ENCODE measurements at regions not wholly inside any gene's neighbourhood (a gene's known extent, or its start where the extent isn't known, plus 50 kb on each side); places are given as distances from the start of the nearest gene placed in this dataset.

GRCh38 chr12:78703820-78704525 lies 160.6 kb upstream of the SYT1 start:
- TF ChIP-seq, protein P1, sequence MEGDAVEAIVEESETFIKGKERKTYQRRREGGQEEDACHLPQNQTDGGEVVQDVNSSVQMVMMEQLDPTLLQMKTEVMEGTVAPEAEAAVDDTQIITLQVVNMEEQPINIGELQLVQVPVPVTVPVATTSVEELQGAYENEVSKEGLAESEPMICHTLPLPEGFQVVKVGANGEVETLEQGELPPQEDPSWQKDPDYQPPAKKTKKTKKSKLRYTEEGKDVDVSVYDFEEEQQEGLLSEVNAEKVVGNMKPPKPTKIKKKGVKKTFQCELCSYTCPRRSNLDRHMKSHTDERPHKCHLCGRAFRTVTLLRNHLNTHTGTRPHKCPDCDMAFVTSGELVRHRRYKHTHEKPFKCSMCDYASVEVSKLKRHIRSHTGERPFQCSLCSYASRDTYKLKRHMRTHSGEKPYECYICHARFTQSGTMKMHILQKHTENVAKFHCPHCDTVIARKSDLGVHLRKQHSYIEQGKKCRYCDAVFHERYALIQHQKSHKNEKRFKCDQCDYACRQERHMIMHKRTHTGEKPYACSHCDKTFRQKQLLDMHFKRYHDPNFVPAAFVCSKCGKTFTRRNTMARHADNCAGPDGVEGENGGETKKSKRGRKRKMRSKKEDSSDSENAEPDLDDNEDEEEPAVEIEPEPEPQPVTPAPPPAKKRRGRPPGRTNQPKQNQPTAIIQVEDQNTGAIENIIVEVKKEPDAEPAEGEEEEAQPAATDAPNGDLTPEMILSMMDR (conservative IDR thresholded peaks at IDR 0.05; ENCODE audit: control insufficient read depth, insufficient read depth, low read depth, low read length) = no peak
- H3K4me3 ChIP-seq (ENCODE audit: control insufficient read depth, low read depth, low read length) = no peak overlapping the region
- peak; percentile 84 for DNase-seq (ENCODE audit: low read depth)

- DNase-seq (ENCODE audit: low read depth) = no peak
- TF ChIP-seq, protein P1 (conservative IDR thresholded peaks at IDR 0.05; ENCODE audit: control insufficient read depth, insufficient read depth, low read depth, low read length) = no peak
These were observed 152.6 kb upstream of the SYT1 start for GRCh38 chr12:78711954-78712353.

GRCh38 chr12:78712834-78713481 lies 151.6 kb upstream of the SYT1 start:
- DNase-seq (ENCODE audit: low read depth) = no peak
- H3K4me3 ChIP-seq (ENCODE audit: control insufficient read depth, low read depth, low read length) = no peak overlapping the region
- TF ChIP-seq, protein P1 (conservative IDR thresholded peaks at IDR 0.05; ENCODE audit: control insufficient read depth, insufficient read depth, low read depth, low read length) = no peak

More at GRCh38 chr12:78711954-78712353, 152.6 kb upstream of the SYT1 start:
- H3K4me3 ChIP-seq (ENCODE audit: control insufficient read depth, low read depth, low read length) = no peak overlapping the region

DNA sequence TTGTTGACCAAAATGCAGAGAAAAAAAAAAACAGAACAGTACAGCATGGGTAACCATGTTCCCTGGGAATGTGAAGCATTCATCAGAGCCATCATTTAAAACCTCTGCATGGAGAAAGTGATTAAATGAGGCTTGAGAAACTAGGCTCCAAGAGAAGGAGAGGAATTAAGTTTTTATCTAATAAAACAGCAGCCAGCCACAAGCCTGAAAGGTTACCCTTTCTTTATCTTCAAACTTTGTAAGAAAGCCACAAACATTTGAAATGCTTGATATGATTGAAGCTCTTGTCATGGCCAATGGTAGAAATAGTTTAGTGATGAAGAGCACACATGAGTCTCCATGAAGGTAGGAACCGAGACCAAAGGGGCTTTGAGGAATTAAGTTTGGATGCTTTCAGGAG lies 144.9 kb upstream of the SYT1 start:
- no peak overlapping the region for H3K4me3 ChIP-seq (ENCODE audit: control insufficient read depth, low read depth, low read length)
- TF ChIP-seq, protein P1 (conservative IDR thresholded peaks at IDR 0.05; ENCODE audit: control insufficient read depth, insufficient read depth, low read depth, low read length) = no peak
- no peak for DNase-seq (ENCODE audit: low read depth)

DNA sequence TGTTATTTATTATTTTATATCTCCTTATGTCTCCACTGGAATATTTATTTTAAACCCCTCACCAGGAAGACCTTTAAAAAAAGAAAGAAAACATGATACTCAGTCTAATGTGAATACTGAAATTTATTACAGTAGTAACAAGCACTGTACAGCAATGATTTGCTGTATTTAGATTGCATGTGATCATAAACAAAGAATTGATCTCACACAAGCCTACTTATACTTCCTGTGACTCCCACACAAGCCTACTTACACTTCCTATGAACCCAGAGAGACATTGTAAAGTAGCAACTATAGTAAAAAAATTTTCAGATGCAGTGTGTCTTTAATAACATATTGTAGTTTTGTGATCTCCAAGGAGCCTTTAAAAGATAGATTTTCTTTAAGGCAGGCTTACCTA lies 142.7 kb upstream of the SYT1 start:
- DNase-seq (ENCODE audit: low read depth) = no peak
- TF ChIP-seq, protein P1 (conservative IDR thresholded peaks at IDR 0.05; ENCODE audit: control insufficient read depth, insufficient read depth, low read depth, low read length) = no peak

DNA sequence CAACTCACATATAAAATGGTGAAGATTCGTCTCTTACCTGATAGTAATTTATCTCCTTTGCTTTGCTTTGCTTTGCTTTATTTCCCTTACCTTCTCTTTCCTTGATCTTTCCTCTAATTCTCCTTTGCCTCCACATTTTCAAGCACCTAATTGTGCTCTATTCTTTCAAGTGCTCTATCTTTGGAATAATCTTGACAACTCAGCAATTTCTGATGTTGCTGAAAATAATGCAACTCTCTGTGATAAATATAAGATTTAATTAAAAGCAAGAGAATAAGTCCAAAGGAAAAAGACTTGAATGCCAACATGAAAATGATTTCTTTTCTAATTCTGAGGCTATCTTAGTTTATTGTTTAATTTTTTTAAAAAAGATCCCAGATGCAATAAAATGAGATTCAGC lies 139.5 kb upstream of the SYT1 start:
- DNase-seq (ENCODE audit: low read depth) = no peak
- TF ChIP-seq, protein P1 (conservative IDR thresholded peaks at IDR 0.05; ENCODE audit: control insufficient read depth, insufficient read depth, low read depth, low read length) = no peak
- no peak overlapping the region for H3K4me3 ChIP-seq (ENCODE audit: control insufficient read depth, low read depth, low read length)

More for the DNA sequence above, 142.7 kb upstream of the SYT1 start:
- H3K4me3 ChIP-seq (ENCODE audit: control insufficient read depth, low read depth, low read length) = no peak overlapping the region
